ENCODE measurements at regions not wholly inside any gene's neighbourhood (a gene's known extent, or its start where the extent isn't known, plus 50 kb on each side); places are given as distances from the start of the nearest gene placed in this dataset.

GRCh38 chr13:91076830-91077229 lies 270.7 kb upstream of the MIR17HG start:
- no peak for TF ChIP-seq CTCF (IDR thresholded peaks at IDR 0.05)
- TF ChIP-seq POLR2AphosphoS5 (IDR thresholded peaks at IDR 0.05; ENCODE audit: insufficient read depth in 1 of 2, low read depth in 1 of 2) = no peak
- TF ChIP-seq POLR2A (IDR thresholded peaks at IDR 0.05) = no peak

All from vagina (tissue), 2 donors.